Urinary bladder (tissue), 3 donors: ENCODE measurements at regions not wholly inside any gene's neighbourhood (a gene's known extent, or its start where the extent isn't known, plus 50 kb on each side); places are given as distances from the start of the nearest gene placed in this dataset.

Experiments used
- DNase-seq: peaks from one replicate; pipeline ENCODE4 v3.0.0-alpha.2; 2015; ENCODE audit errors: extremely low spot score
- H3K27ac ChIP-seq: one replicate; pipeline ENCODE4 v1.5.1; 2013; ENCODE audit warnings: low read depth, mild to moderate bottlenecking, moderate library complexity
- H3K36me3 ChIP-seq: one replicate; pipeline ENCODE4 v1.6.1; 2013; ENCODE audit warnings: mild to moderate bottlenecking, moderate library complexity; ENCODE audit not compliant: insufficient read depth
- H3K4me1 ChIP-seq: one replicate; pipeline ENCODE4 v1.6.1; 2013; ENCODE audit warnings: mild to moderate bottlenecking, moderate library complexity; ENCODE audit not compliant: insufficient read depth
- H3K4me3 ChIP-seq: one replicate; pipeline ENCODE4 v1.5.1; 2013; ENCODE audit warnings: low read depth, low read length
- WGBS: extraction: QIAGEN DNeasy Blood & Tissue Kit; methylation state at CpG from one replicate; pipeline ENCODE4 v1.1.7; 2013; 5-methylcytosine and 5-hydroxymethylcytosine counted together
- donor health status: healthy with polysubstance abuse.
- donor health status: healthy.

DNA sequence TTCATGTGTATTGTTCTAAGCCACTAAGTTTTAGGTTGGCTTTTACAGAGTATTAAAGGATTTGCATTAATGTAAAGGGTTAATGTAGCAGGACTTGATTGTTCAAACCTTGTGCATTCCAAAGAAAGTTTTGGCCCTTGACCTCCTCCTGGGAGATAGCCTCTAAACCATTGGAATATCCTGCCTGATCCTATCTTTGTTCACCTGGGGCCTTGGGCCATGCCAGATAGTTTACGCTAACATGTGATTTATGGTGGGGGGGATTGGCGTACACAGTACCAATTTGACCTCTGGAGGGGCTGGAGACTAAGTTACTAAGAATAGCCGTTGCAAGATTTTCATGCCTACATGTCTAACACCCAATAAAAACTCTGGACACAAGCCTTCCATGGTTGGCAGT, 1002.7 kb upstream of the PABPC4L start:
- DNase-seq = no peak
- H3K4me1 ChIP-seq = no peaks in the 10 kb centered on the region
- H3K4me3 ChIP-seq = no peak overlapping the region
- no peaks in the 10 kb centered on the region for H3K36me3 ChIP-seq
- H3K27ac ChIP-seq = no peak overlapping the region
- WGBS = 63% methylated on average over 3 of the region's 3 CpGs

GRCh38 chr4:135201081-135201480, 999.5 kb upstream of the PABPC4L start:
- WGBS = 91% methylated on average over 5 of the region's 5 CpGs
- no peak overlapping the region for H3K4me3 ChIP-seq
- no peaks in the 10 kb centered on the region for H3K36me3 ChIP-seq
- H3K4me1 ChIP-seq = no peaks in the 10 kb centered on the region
- DNase-seq = no peak
- no peak overlapping the region for H3K27ac ChIP-seq

- DNase-seq = no peak
- Histone ChIP-seq H3K4me1 (no peaks in the 10 kb centered on the region), H3K36me3 (no peaks in the 10 kb centered on the region), H3K27ac (no peak overlapping the region), H3K4me3 (no peak overlapping the region)
- 71% methylated on average over 1 of the region's 1 CpG for WGBS
Observed at GRCh38 chr4:135197641-135198040, 996.1 kb upstream of the PABPC4L start.

- no peak overlapping the region for H3K27ac ChIP-seq
- no peaks in the 10 kb centered on the region for H3K4me1 ChIP-seq
- 100% methylated on average over 1 of the region's 1 CpG for WGBS
- no peak overlapping the region for H3K4me3 ChIP-seq
- DNase-seq = no peak
- H3K36me3 ChIP-seq = no peaks in the 10 kb centered on the region
Observed at GRCh38 chr4:135194477-135194876, 992.9 kb upstream of the PABPC4L start.

DNA sequence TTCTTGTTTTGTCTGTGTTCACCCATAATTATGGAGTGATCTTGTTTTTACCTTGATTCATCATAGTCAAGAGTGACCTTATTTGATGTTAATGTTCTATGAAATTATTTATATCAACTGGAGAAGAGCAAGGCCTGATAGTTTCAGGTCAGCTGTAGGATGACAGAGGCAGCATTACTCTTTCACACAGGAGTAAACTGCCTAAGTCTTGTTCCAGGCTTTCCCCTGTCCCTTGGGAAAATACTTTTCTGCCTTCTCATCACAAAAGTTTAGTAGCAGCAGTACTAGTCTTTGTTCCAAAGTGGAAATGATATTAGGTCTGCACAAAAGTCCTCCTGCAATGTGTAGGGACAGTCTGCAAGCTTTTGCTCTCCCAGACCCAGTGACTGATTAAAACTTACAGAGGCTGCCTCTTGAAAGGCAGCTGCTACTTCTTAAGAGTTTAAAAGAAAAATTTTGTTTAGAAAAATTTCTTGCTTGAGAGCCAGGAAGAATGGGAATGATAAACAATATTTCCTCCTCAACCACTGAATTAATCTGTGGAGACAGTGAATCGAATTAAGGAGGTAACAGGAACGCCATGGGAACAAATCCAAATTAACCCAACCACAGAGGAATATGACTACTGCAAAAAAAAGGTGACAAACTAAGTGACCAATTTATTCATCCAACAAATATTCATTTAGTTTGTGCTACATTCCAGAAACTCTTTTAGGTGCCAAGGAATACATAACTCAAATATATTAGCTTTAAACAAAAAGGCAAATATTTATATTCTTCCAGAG, 991.4 kb upstream of the PABPC4L start:
- no peaks in the 10 kb centered on the region for H3K36me3 ChIP-seq
- no peaks in the 10 kb centered on the region for H3K4me1 ChIP-seq
- no peak overlapping the region for H3K27ac ChIP-seq
- H3K4me3 ChIP-seq = no peak overlapping the region
- DNase-seq = no peak
- WGBS = 50% methylated on average over 2 of the region's 2 CpGs

GRCh38 chr4:135191596-135191995, 990.0 kb upstream of the PABPC4L start:
- 69% methylated on average over 1 of the region's 1 CpG for WGBS
- no peaks in the 10 kb centered on the region for H3K4me1 ChIP-seq
- H3K27ac ChIP-seq = no peak overlapping the region
- H3K36me3 ChIP-seq = no peaks in the 10 kb centered on the region
- no peak overlapping the region for H3K4me3 ChIP-seq
- DNase-seq = no peak

- H3K36me3 ChIP-seq = no peaks in the 10 kb centered on the region
- no peak overlapping the region for H3K4me3 ChIP-seq
- no peaks in the 10 kb centered on the region for H3K4me1 ChIP-seq
- no peak overlapping the region for H3K27ac ChIP-seq
- DNase-seq = no peak
- 50% methylated on average over 3 of the region's 3 CpGs for WGBS
Observed at GRCh38 chr4:135186002-135186401, 984.4 kb upstream of the PABPC4L start.

DNA sequence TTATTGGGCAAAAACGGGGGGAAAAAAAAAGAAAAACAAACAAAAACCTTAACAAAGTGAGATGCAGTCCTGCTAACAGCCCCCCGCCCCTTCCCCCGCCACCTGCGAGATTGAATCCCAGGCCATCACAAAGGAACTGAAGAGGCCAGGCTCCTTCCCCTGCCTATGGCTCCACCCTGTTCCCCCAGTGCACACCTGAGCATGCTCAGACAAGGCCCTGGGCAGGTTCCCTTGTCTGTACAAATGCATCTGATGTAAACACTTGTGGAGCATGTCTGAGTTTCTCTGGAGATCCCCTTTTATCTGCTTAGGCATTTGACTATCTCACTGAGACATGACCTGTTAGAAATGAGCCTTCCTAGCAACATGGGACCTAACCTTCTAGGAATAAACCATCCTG, 983.7 kb upstream of the PABPC4L start:
- Histone ChIP-seq H3K27ac (no peak overlapping the region), H3K36me3 (no peaks in the 10 kb centered on the region), H3K4me1 (no peaks in the 10 kb centered on the region), H3K4me3 (no peak overlapping the region)
- WGBS = 76% methylated on average over 4 of the region's 4 CpGs
- no peak for DNase-seq

- Histone ChIP-seq H3K4me1 (no peaks in the 10 kb centered on the region), H3K4me3 (no peak overlapping the region), H3K36me3 (no peaks in the 10 kb centered on the region), H3K27ac (no peak overlapping the region)
- no peak for DNase-seq
- 86% methylated on average over 6 of the region's 6 CpGs for WGBS
Observed at GRCh38 chr4:135184715-135185114, 983.1 kb upstream of the PABPC4L start.

DNA sequence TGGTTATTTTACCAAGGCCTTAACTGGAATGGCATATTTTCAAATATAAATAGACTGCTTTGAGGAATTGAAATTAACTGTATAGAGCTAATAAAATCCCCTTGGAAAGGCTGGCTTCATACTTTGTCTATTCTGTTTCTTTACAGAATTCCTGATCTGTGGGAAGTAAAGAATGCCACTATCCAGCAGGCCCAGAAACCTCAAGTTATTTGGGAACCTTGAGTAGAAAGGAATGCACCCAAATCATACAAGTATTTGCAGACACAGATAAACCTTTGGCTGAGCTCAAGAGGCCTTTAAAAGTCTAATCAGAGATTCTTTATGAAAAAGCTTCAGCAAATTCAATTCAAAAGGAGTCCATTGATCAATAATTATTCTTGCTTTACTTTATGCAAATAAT, 975.7 kb upstream of the PABPC4L start:
- no peaks in the 10 kb centered on the region for H3K36me3 ChIP-seq
- DNase-seq = no peak
- H3K27ac ChIP-seq = no peak overlapping the region
- no peaks in the 10 kb centered on the region for H3K4me1 ChIP-seq
- H3K4me3 ChIP-seq = no peak overlapping the region

GRCh38 chr4:135166661-135167060, 965.1 kb upstream of the PABPC4L start:
- WGBS = 65% methylated on average over 2 of the region's 2 CpGs
- no peak overlapping the region for H3K4me3 ChIP-seq
- no peaks in the 10 kb centered on the region for H3K36me3 ChIP-seq
- H3K4me1 ChIP-seq = no peaks in the 10 kb centered on the region
- DNase-seq = no peak
- H3K27ac ChIP-seq = no peak overlapping the region

DNA sequence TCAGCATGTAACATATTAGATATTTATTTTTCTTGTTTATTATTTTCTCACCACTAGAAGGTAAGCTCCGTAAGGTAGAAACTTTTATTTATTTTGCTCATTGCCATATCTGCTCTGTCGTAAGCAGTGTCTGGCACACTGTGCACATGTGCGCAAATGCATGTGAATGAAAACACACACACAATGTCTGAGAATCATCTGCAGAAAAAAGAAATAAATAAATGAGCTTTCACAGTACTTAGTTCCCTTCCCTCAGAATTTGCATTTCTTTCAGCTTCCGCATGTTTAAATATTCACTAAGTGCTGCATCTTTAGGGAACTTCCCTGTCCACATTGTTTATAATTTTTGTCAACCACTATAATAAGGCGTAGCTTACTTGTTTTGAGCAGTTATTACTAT, 963.0 kb upstream of the PABPC4L start:
- no peak for DNase-seq
- Histone ChIP-seq H3K36me3 (no peaks in the 10 kb centered on the region), H3K27ac (no peak overlapping the region), H3K4me3 (no peak overlapping the region), H3K4me1 (no peaks in the 10 kb centered on the region)
- WGBS = 85% methylated on average over 5 of the region's 5 CpGs

- no peak overlapping the region for H3K4me3 ChIP-seq
- no peak overlapping the region for H3K27ac ChIP-seq
- DNase-seq = no peak
- no peaks in the 10 kb centered on the region for H3K36me3 ChIP-seq
- no peaks in the 10 kb centered on the region for H3K4me1 ChIP-seq
- WGBS = 95% methylated on average over 1 of the region's 1 CpG
Observed at GRCh38 chr4:135144498-135144897, 942.9 kb upstream of the PABPC4L start.

- Histone ChIP-seq H3K36me3 (no peaks in the 10 kb centered on the region), H3K27ac (no peak overlapping the region), H3K4me3 (no peak overlapping the region), H3K4me1 (no peaks in the 10 kb centered on the region)
- no peak for DNase-seq
Observed at GRCh38 chr4:135124196-135124595, 922.6 kb upstream of the PABPC4L start.

DNA sequence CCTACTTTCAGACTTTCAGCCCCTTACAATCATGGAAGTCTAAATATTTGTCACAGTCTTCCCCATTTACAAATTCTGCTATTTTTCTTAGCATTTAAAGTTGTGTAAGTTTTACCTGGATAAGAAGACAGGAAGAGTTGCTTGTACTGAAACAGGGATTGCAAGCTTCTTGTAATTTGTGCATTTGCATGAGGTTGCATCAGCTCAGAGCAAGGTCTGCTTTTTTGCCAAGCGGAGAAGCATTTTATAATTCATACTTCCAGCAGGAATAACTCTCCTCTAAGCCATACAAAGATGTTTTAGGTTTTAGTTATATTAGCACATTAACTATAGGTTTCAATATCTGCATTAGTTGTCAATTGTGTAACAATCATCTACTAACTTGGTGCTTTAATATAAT, 922.0 kb upstream of the PABPC4L start:
- H3K27ac ChIP-seq = no peak overlapping the region
- DNase-seq = no peak
- H3K36me3 ChIP-seq = no peaks in the 10 kb centered on the region
- H3K4me1 ChIP-seq = no peaks in the 10 kb centered on the region
- no peak overlapping the region for H3K4me3 ChIP-seq
- WGBS = 96% methylated on average over 1 of the region's 1 CpG
